Sigmoid colon (tissue), 6 donors: ENCODE measurements at regions not wholly inside any gene's neighbourhood (a gene's known extent, or its start where the extent isn't known, plus 50 kb on each side); places are given as distances from the start of the nearest gene placed in this dataset.
A peak's percentile ranks its signal among the peaks of the same experiment; 100 is the strongest.

Experiments
- DNase-seq: peaks from one replicate; pipeline ENCODE4 v3.0.0-alpha.2; 2019
- H3K27ac ChIP-seq, 4 donors: fragments of 200-600 bp; sonication (generic); one replicate each; pipeline ENCODE4 v1.5.1; 2016 to 2019; ENCODE audit warnings: mild to moderate bottlenecking in 1 of 4
- H3K27me3 ChIP-seq, 3 donors: fragments of 200-600 bp; sonication (generic); one replicate each; pipeline ENCODE4 v1.5.1; 2019; ENCODE audit warnings: mild to moderate bottlenecking in 1 of 3
- H3K36me3 ChIP-seq, 4 donors: fragments of 200-600 bp; sonication (generic); one replicate each; pipeline ENCODE4 v1.5.1; 2016 to 2019
- H3K4me1 ChIP-seq, 4 donors: fragments of 200-600 bp; sonication (generic); one replicate each; pipeline ENCODE4 v1.5.1; 2017 to 2019
- H3K4me3 ChIP-seq, 4 donors: fragments of 200-600 bp; sonication (generic); one replicate each; pipeline ENCODE4 v1.5.1; 2017 to 2019; ENCODE audit warnings: mild to moderate bottlenecking in 2 of 4, moderate library complexity in 1 of 4
- H3K9me3 ChIP-seq, 4 donors: fragments of 200-600 bp in 3 of 4; sonication (generic) in 3 of 4; one replicate each; pipeline versions ENCODE4 v1.5.1 to v1.6.1; 2013 to 2019
- EP300 ChIP-seq, 4 donors: sonication (generic); formaldehyde crosslinking; IDR thresholded peaks; one replicate each; pipeline ENCODE4 v1.6.1; 2017; ENCODE audit warnings: antibody characterized with exemption in 4 of 4
- POLR2A ChIP-seq, 2 donors: fragments of 450-650 bp; IDR thresholded peaks; one replicate each; pipeline ENCODE4 v1.6.1; 2016; ENCODE audit warnings: antibody characterized with exemption in 2 of 2, mild to moderate bottlenecking in 2 of 2, moderate library complexity in 2 of 2
- POLR2AphosphoS5 ChIP-seq, 4 donors: sonication (generic); formaldehyde crosslinking; IDR thresholded peaks; one replicate each; pipeline ENCODE4 v1.6.1; 2017; ENCODE audit warnings: antibody characterized with exemption in 4 of 4
- WGBS, 2 donors: extraction: QIAGEN DNeasy Blood & Tissue Kit; methylation state at CpG; one replicate each; pipeline ENCODE4 v1.1.7; 2013; 5-methylcytosine and 5-hydroxymethylcytosine counted together
- intact Hi-C: fragments of 100-400 bp; cut with DNase I; formaldehyde crosslinking; loops from one replicate; pipeline ENCODE4 v1.15.1; 2023
- TF ChIP-seq, protein P1 (sequence below), 4 experiments: fragments of 450-650 bp in 3 of 4; fragments of 200-600 bp in 1 of 4; IDR thresholded peaks; one replicate each; pipeline ENCODE4 v1.5.1; 2016 to 2019; ENCODE audit warnings: antibody characterized with exemption in 4 of 4, mild to moderate bottlenecking in 3 of 4, moderate library complexity in 2 of 4
- donor health status: healthy with polysubstance abuse.
- donor health status: healthy.

GRCh38 chr6:12483712-12484111 is 193.6 kb downstream of the EDN1 start:
- DNase-seq = no peak
- no peaks in the 10 kb centered on the region for H3K36me3 ChIP-seq
- no peaks in the 10 kb centered on the region for H3K4me1 ChIP-seq
- no peak overlapping the region for H3K4me3 ChIP-seq
- no peak overlapping the region for H3K27ac ChIP-seq
- no peaks in the 10 kb centered on the region for H3K27me3 ChIP-seq
- TF ChIP-seq, protein P1, sequence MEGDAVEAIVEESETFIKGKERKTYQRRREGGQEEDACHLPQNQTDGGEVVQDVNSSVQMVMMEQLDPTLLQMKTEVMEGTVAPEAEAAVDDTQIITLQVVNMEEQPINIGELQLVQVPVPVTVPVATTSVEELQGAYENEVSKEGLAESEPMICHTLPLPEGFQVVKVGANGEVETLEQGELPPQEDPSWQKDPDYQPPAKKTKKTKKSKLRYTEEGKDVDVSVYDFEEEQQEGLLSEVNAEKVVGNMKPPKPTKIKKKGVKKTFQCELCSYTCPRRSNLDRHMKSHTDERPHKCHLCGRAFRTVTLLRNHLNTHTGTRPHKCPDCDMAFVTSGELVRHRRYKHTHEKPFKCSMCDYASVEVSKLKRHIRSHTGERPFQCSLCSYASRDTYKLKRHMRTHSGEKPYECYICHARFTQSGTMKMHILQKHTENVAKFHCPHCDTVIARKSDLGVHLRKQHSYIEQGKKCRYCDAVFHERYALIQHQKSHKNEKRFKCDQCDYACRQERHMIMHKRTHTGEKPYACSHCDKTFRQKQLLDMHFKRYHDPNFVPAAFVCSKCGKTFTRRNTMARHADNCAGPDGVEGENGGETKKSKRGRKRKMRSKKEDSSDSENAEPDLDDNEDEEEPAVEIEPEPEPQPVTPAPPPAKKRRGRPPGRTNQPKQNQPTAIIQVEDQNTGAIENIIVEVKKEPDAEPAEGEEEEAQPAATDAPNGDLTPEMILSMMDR (IDR thresholded peaks at IDR 0.05) = no peak
- no peak for TF ChIP-seq EP300 (IDR thresholded peaks at IDR 0.05)
- no peak for TF ChIP-seq POLR2A (IDR thresholded peaks at IDR 0.05)
- intact Hi-C loops = no loop called here
- WGBS, 2 donors = 41 to 61% methylated on average over 5 of the region's 5 CpGs
- H3K9me3 ChIP-seq = no peaks in the 10 kb centered on the region

DNA sequence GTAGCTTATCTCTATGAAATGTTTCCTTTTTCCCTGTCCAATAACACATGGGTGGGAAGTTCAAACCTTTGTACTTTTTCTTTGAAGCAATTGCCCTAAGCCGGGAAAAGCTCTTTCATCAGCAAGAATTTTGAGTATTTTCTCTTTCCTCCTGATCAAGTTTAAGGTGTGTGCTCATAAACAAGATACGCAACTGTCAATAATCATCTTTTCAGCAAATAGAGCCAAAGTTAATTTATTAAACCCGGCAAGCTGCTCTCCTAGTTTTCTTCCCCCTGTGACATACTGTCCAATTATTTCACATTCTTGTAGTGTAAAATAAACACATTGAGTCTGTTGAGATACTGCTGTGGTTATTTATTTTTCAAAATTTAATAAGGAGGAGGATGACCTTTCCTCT is 194.4 kb downstream of the EDN1 start:
- H3K36me3 ChIP-seq = no peaks in the 10 kb centered on the region
- no peak overlapping the region for H3K27ac ChIP-seq
- H3K4me3 ChIP-seq = no peak overlapping the region
- TF ChIP-seq, protein P1 (IDR thresholded peaks at IDR 0.05) = no peak
- no peak for TF ChIP-seq POLR2A (IDR thresholded peaks at IDR 0.05)
- TF ChIP-seq EP300 (IDR thresholded peaks at IDR 0.05) = no peak
- no peak for TF ChIP-seq POLR2AphosphoS5 (IDR thresholded peaks at IDR 0.05)
- no peak for DNase-seq
- no peaks in the 10 kb centered on the region for H3K27me3 ChIP-seq
- intact Hi-C loops = no loop called here
- 18 to 66% methylated on average over 3 of the region's 3 CpGs for WGBS, 2 donors
- no peaks in the 10 kb centered on the region for H3K9me3 ChIP-seq
- H3K4me1 ChIP-seq = no peaks in the 10 kb centered on the region

DNA sequence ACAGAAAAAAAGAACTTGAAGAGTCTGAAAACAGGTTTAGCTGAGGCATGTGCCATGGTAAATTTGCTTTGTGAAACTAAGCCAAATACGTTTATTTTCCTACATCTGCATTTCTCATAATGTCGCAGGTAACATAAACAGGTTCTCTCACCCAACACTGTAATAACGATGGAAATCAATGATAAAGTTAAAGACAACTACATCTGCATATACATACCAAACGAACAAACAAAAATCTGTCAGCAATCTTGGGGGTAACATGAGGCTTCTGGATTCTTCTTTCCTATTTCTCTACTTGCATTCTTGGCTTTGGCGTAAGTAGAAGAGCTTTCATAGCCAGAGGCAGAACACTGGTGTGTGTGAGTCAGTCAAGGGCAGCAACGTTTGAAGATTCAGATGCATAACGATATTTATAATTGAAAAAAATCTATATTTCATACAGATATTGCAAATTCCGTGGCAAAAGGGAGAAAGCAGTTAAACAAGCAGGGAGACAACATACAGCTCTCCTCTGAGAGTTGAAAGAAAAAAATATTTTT is 195.1 kb downstream of the EDN1 start:
- H3K27ac ChIP-seq = no peak overlapping the region
- DNase-seq = no peak
- no peaks in the 10 kb centered on the region for H3K9me3 ChIP-seq
- no peaks in the 10 kb centered on the region for H3K27me3 ChIP-seq
- 90 to 93% methylated on average over 8 of the region's 8 CpGs for WGBS, 2 donors
- TF ChIP-seq, protein P1 (IDR thresholded peaks at IDR 0.05) = no peak
- TF ChIP-seq POLR2A (IDR thresholded peaks at IDR 0.05) = no peak
- no peak for TF ChIP-seq EP300 (IDR thresholded peaks at IDR 0.05)
- no peak for TF ChIP-seq POLR2AphosphoS5 (IDR thresholded peaks at IDR 0.05)
- no peaks in the 10 kb centered on the region for H3K36me3 ChIP-seq
- no peaks in the 10 kb centered on the region for H3K4me1 ChIP-seq
- H3K4me3 ChIP-seq = no peak overlapping the region
- intact Hi-C loops = no loop called here

GRCh38 chr6:12485837-12486236 is 195.7 kb downstream of the EDN1 start:
- Histone ChIP-seq H3K4me1 (no peaks in the 10 kb centered on the region), H3K27ac (no peak overlapping the region), H3K36me3 (no peaks in the 10 kb centered on the region), H3K4me3 (no peak overlapping the region), H3K27me3 (no peaks in the 10 kb centered on the region), H3K9me3 (no peaks in the 10 kb centered on the region)
- DNase-seq = no peak
- WGBS, 2 donors = 74 to 90% methylated on average over 3 of the region's 3 CpGs
- intact Hi-C loops = no loop called here
- TF ChIP-seq EP300 (IDR thresholded peaks at IDR 0.05) (no peak), POLR2AphosphoS5 (IDR thresholded peaks at IDR 0.05) (no peak), POLR2A (IDR thresholded peaks at IDR 0.05) (no peak)
- TF ChIP-seq, protein P1 (IDR thresholded peaks at IDR 0.05) = no peak

- TF ChIP-seq POLR2A (IDR thresholded peaks at IDR 0.05) = no peak
- no peak for TF ChIP-seq EP300 (IDR thresholded peaks at IDR 0.05)
- TF ChIP-seq, protein P1 (IDR thresholded peaks at IDR 0.05) = no peak
- TF ChIP-seq POLR2AphosphoS5 (IDR thresholded peaks at IDR 0.05) = no peak
- Histone ChIP-seq H3K4me1 (no peaks in the 10 kb centered on the region), H3K9me3 (no peaks in the 10 kb centered on the region), H3K4me3 (no peak overlapping the region), H3K27ac (peak overlapping the region in 2 of 4 donors; percentile 22 to 30), H3K36me3 (no peaks in the 10 kb centered on the region), H3K27me3 (no peaks in the 10 kb centered on the region)
- 80 to 87% methylated on average over 2 of the region's 2 CpGs for WGBS, 2 donors
- no peak for DNase-seq
- intact Hi-C loops = no loop called here
These were observed 200.3 kb downstream of the EDN1 start for GRCh38 chr6:12490351-12490903.
